ENCODE measurements at regions not wholly inside any gene's neighbourhood (a gene's known extent, or its start where the extent isn't known, plus 50 kb on each side); places are given as distances from the start of the nearest gene placed in this dataset.

- TF ChIP-seq CTCF (conservative IDR thresholded peaks at IDR 0.05) (no peak), ZFX (IDR thresholded peaks at IDR 0.05) (no peak)
Observed at GRCh38 chr14:41380017-41380416, 226.7 kb upstream of the LRFN5 start.

Measured in C4-2B (cell line).